HepG2 (cell line): ENCODE measurements at regions not wholly inside any gene's neighbourhood (a gene's known extent, or its start where the extent isn't known, plus 50 kb on each side); places are given as distances from the start of the nearest gene placed in this dataset.
A peak's percentile ranks its signal among the peaks of the same experiment; 100 is the strongest.

Experiments used
- ATAC-seq: fragments of 200-7000 bp; cut with Tn5 transposase; 3 replicates; pipeline ENCODE4 v1.9.1; 2020; ENCODE audit warnings: mild to moderate bottlenecking, moderate library complexity
- BruUV-seq: library from RNA; stranded (reverse); fragments of 400-500 nt; replicated peaks from 2 replicates; lab custom pipeline; 2021; lab: Mats Ljungman, UMichigan
- CTCF ChIA-PET: fragments of 300-600 bp; formaldehyde crosslinking; extraction: SDS; loops from one replicate; lab custom pipeline; 2021; ENCODE audit warnings: low total read pairs, inconsistent platforms, low intra/inter-chr PET ratio; lab: Yijun Ruan, JAX
- POLR2A ChIA-PET: fragments of 350-600 bp; sonication (Branson Sonifier 250); formaldehyde crosslinking; loops from one replicate; lab custom pipeline; 2020; ENCODE audit warnings: antibody characterized with exemption, inconsistent platforms; lab: Yijun Ruan, JAX
- DNase-seq: peaks from one replicate; pipeline ENCODE4 v3.0.0-alpha.2; 2015; ENCODE audit warnings: low spot score
- FAIRE-seq: peaks from 3 replicates; lab custom pipeline; 2011; peaks lifted over from hg19 to GRCh38; lab: Jason Lieb, UNC
- H2AFZ ChIP-seq: one replicate; pipeline ENCODE4 v1.6.1; 2011; ENCODE audit warnings: low read length, inconsistent platforms
- H3K27ac ChIP-seq: fragments of 300-600 bp; 3 replicates; pipeline ENCODE4 v1.8.0; 2011; ENCODE audit warnings: mixed run types, mild to moderate bottlenecking, mixed read lengths, low read length, inconsistent platforms; ENCODE audit not compliant: insufficient read depth; ENCODE audit errors: extremely low read length
- H3K27me3 ChIP-seq, 2 experiments: fragments of 200-600 bp in 1 of 2; 2 replicates in 1 of 2; 3 replicates in 1 of 2; pipeline versions ENCODE4 v1.6.0 to v1.8.0; 2011; ENCODE audit warnings: low read length in 2 of 2, mild to moderate bottlenecking in 2 of 2, moderate library complexity in 2 of 2, inconsistent platforms in 1 of 2; ENCODE audit not compliant: insufficient read depth in 2 of 2, control insufficient read depth in 1 of 2
- H3K36me3 ChIP-seq, 2 experiments: fragments of 200-600 bp in 1 of 2; replicated peaks in 1 of 2; 2 replicates in 1 of 2; 3 replicates in 1 of 2; pipeline versions ENCODE4 v1.5.1 to v1.8.0; 2011; ENCODE audit warnings: low read length in 2 of 2, inconsistent platforms in 1 of 2; ENCODE audit not compliant: insufficient read depth in 2 of 2, control insufficient read depth in 1 of 2
- H3K4me1 ChIP-seq: 2 replicates; pipeline ENCODE4 v1.5.1; 2012; ENCODE audit warnings: low read length, inconsistent platforms; ENCODE audit not compliant: insufficient read depth
- H3K4me2 ChIP-seq: 2 replicates; pipeline ENCODE4 v1.6.0; 2011; ENCODE audit warnings: low read depth, low read length, inconsistent platforms
- H3K4me3 ChIP-seq, 3 experiments: fragments of 200-600 bp in 1 of 3; sonication (generic), shearing (Covaris generic) in 1 of 3; replicated peaks in 1 of 3; 2 replicates each; pipeline ENCODE4 v1.5.1; 2011 to 2016; ENCODE audit warnings: low read length in 3 of 3, inconsistent platforms in 2 of 3, low read depth in 2 of 3, mild to moderate bottlenecking in 2 of 3, control low read depth in 1 of 3, mixed read lengths in 1 of 3; ENCODE audit not compliant: insufficient read depth in 1 of 3
- H3K79me2 ChIP-seq: one replicate; pipeline ENCODE4 v1.6.1; 2011; ENCODE audit warnings: low read length, inconsistent platforms; ENCODE audit not compliant: insufficient read depth
- H3K9ac ChIP-seq: 2 replicates; pipeline ENCODE4 v1.6.0; 2011; ENCODE audit warnings: mild to moderate bottlenecking, low read depth, low read length, inconsistent platforms; ENCODE audit not compliant: insufficient read depth
- H3K9me3 ChIP-seq: 2 replicates; pipeline ENCODE4 v1.5.1; 2012; ENCODE audit warnings: mild to moderate bottlenecking, low read length
- H4K20me1 ChIP-seq: 2 replicates; pipeline ENCODE4 v1.6.0; 2011; ENCODE audit warnings: inconsistent platforms, mild to moderate bottlenecking, low read length, moderate library complexity; ENCODE audit not compliant: insufficient read depth
- CHD4 ChIP-seq: fragments of 200-600 bp; sonication (generic); IDR thresholded peaks from 2 replicates; pipeline ENCODE4 v1.7.0; 2017; ENCODE audit warnings: mild to moderate bottlenecking, low read length, borderline replicate concordance
- LCORL ChIP-seq, 2 experiments: fragments of 450-650 bp in 1 of 2; sonication (generic) in 1 of 2; formaldehyde crosslinking in 1 of 2; IDR thresholded peaks; 2 replicates each; pipeline versions ENCODE4 v1.5.0 to v1.6.1; 2017 to 2020; ENCODE audit warnings: antibody characterized with exemption in 1 of 2, missing genetic modification reagents in 1 of 2
- MAFF ChIP-seq: IDR thresholded peaks from 2 replicates; pipeline ENCODE4 v1.6.1; 2011; ENCODE audit warnings: low read depth, low read length, improper control_type of control experiment
- MAFK ChIP-seq, 2 experiments: IDR thresholded peaks in 1 of 2; conservative IDR thresholded peaks in 1 of 2; 2 replicates each; pipeline ENCODE4 v1.6.1; 2011; ENCODE audit warnings: improper control_type of control experiment in 2 of 2, low read length in 2 of 2
- NFE2L2 ChIP-seq: fragments of 150-350 bp; IDR thresholded peaks from 2 replicates; pipeline ENCODE4 v1.6.1; 2014; ENCODE audit warnings: low read length
- SMAD1 ChIP-seq: sonication (generic); formaldehyde crosslinking; IDR thresholded peaks from 2 replicates; pipeline ENCODE4 v1.4.0; 2020; ENCODE audit warnings: missing genetic modification reagents, low read depth, mild to moderate bottlenecking, borderline replicate concordance
- TAF15 ChIP-seq: fragments of 200-400 bp; formaldehyde crosslinking; IDR thresholded peaks from one replicate; pipeline ENCODE4 v1.6.1; 2018; ENCODE audit warnings: mild to moderate bottlenecking, low read depth, low read length; ENCODE audit not compliant: poor library complexity, severe bottlenecking
- TMF1 ChIP-seq: sonication (generic); formaldehyde crosslinking; IDR thresholded peaks from 2 replicates; pipeline ENCODE4 v1.8.1; 2022; ENCODE audit warnings: low read depth, missing genetic modification reagents
- ZFP82 ChIP-seq: sonication (generic); formaldehyde crosslinking; IDR thresholded peaks from 2 replicates; pipeline ENCODE4 v1.5.1; 2020; ENCODE audit warnings: mild to moderate bottlenecking, missing genetic modification reagents, borderline replicate concordance
- ZNF3 ChIP-seq: IDR thresholded peaks from 2 replicates; pipeline ENCODE4 v1.7.0; 2017; ENCODE audit warnings: inconsistent platforms
- ZNF549 ChIP-seq: sonication (generic); formaldehyde crosslinking; IDR thresholded peaks from 2 replicates; pipeline ENCODE4 v1.5.0; 2020; ENCODE audit warnings: missing genetic modification reagents
- ZNF781 ChIP-seq: sonication (generic); formaldehyde crosslinking; IDR thresholded peaks from 2 replicates; pipeline ENCODE4 v1.5.1; 2020; ENCODE audit warnings: borderline replicate concordance, mild to moderate bottlenecking, missing genetic modification reagents; ENCODE audit errors: not compliant biosample characterization
- ZNF883 ChIP-seq: sonication (generic); formaldehyde crosslinking; IDR thresholded peaks from 2 replicates; pipeline ENCODE4 v1.5.1; 2020; ENCODE audit warnings: mild to moderate bottlenecking, missing genetic modification reagents; ENCODE audit errors: not compliant biosample characterization
- ZSCAN21 ChIP-seq: sonication (generic); formaldehyde crosslinking; IDR thresholded peaks from 2 replicates; pipeline ENCODE4 v1.8.0; 2022; ENCODE audit warnings: mild to moderate bottlenecking, missing genetic modification reagents, moderate library complexity, borderline replicate concordance
- WGBS: methylation state at CpG from one replicate; pipeline ENCODE4 v1.1.6; 2017; ENCODE audit warnings: low lambda C conversion rate; 5-methylcytosine and 5-hydroxymethylcytosine counted together
- in situ Hi-C: cut with HindIII; loops from 2 replicates; pipeline ENCODE4 v1.10.0; 2017; ENCODE audit warnings: low pct_unique_long_range_greater_than_20kb; ENCODE audit not compliant: extremely low pct_ligation_motif_present
- intact Hi-C: fragments of 100-400 bp; cut with micrococcal nuclease; formaldehyde crosslinking; loops from one replicate; pipeline ENCODE4 v1.10.0; 2022; ENCODE audit not compliant: unreplicated experiment
- TF ChIP-seq, protein P1 (sequence below): sonication (generic); formaldehyde crosslinking; IDR thresholded peaks from 2 replicates; pipeline ENCODE4 v1.8.0; 2022; ENCODE audit warnings: mild to moderate bottlenecking, missing genetic modification reagents; ENCODE audit not compliant: insufficient replicate concordance
- TF ChIP-seq, protein P2 (sequence below): IDR thresholded peaks from 2 replicates; pipeline ENCODE4 v1.6.1; 2016; ENCODE audit warnings: mild to moderate bottlenecking
- TF ChIP-seq, protein P3 (sequence below): sonication (generic); formaldehyde crosslinking; IDR thresholded peaks from 2 replicates; pipeline ENCODE4 v1.8.1; 2023; ENCODE audit warnings: missing genetic modification reagents, mild to moderate bottlenecking, borderline replicate concordance
- TF ChIP-seq, protein P4 (sequence below): IDR thresholded peaks from 2 replicates; pipeline ENCODE4 v1.6.1; 2016; ENCODE audit warnings: missing compliant biosample characterization, missing genetic modification reagents, borderline replicate concordance

DNA sequence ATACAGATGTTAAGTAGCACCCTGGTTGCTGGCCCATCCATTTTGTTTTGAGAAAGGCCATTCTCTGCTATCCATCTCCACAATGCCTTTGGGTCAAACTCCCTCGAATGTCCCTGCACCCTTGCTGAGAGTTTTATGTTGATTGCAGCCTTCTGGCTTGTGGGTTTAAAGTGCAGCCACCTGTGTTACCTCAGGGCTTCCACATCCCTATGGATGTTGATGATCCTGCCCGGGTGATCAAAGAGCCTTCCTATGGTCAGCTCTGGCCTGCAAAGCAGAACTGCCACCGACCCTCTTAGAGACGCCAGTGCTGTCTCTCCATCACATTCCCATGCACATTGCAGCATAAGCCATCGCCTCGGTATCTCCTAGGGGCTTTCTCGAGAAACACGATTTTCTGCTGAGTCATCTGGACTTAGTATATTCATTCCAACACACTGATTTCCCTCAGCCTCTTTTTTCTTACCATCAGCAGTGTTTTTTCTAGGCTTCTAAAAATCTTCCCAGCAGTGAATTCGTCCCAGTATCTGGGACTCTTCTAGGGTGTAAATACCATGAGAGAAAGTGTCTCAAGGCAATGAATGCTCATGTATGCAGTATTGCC, 585.7 kb upstream of the TMEM132C start:
- Histone ChIP-seq H3K4me3 (no peak overlapping the region), H3K27me3 (peaks cover 0 to 2% of the 10 kb centered on the region in 2 experiments; a peak in 1 of 5 replicates), H3K4me1 (no peaks in the 10 kb centered on the region), H3K4me2 (no peak overlapping the region), H3K36me3 (no peaks in the 10 kb centered on the region), H2AFZ (no peak overlapping the region), H3K27ac (no peak overlapping the region), H3K9me3 (no peaks in the 10 kb centered on the region), H3K9ac (no peak overlapping the region), H3K79me2 (no peaks in the 10 kb centered on the region), H4K20me1 (no peaks in the 10 kb centered on the region)
- ChIA-PET CTCF (no interaction called here), POLR2A (no interaction called here)
- TF ChIP-seq, protein P1, sequence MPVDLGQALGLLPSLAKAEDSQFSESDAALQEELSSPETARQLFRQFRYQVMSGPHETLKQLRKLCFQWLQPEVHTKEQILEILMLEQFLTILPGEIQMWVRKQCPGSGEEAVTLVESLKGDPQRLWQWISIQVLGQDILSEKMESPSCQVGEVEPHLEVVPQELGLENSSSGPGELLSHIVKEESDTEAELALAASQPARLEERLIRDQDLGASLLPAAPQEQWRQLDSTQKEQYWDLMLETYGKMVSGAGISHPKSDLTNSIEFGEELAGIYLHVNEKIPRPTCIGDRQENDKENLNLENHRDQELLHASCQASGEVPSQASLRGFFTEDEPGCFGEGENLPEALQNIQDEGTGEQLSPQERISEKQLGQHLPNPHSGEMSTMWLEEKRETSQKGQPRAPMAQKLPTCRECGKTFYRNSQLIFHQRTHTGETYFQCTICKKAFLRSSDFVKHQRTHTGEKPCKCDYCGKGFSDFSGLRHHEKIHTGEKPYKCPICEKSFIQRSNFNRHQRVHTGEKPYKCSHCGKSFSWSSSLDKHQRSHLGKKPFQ (CRISPR knock-in tag): no peak
- TF ChIP-seq ZNF549 (CRISPR knock-in tag): no peak
- no peak for TF ChIP-seq ZSCAN21 (CRISPR knock-in tag)
- no peak for TF ChIP-seq LCORL (IDR thresholded peaks at IDR 0.05)
- no peak for TF ChIP-seq LCORL (CRISPR knock-in tag; IDR thresholded peaks at IDR 0.05)
- TF ChIP-seq, protein P2, sequence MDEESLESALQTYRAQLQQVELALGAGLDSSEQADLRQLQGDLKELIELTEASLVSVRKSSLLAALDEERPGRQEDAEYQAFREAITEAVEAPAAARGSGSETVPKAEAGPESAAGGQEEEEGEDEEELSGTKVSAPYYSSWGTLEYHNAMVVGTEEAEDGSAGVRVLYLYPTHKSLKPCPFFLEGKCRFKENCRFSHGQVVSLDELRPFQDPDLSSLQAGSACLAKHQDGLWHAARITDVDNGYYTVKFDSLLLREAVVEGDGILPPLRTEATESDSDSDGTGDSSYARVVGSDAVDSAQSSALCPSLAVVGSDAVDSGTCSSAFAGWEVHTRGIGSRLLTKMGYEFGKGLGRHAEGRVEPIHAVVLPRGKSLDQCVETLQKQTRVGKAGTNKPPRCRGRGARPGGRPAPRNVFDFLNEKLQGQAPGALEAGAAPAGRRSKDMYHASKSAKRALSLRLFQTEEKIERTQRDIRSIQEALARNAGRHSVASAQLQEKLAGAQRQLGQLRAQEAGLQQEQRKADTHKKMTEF (CRISPR knock-in tag): no peak
- TF ChIP-seq, protein P3, sequence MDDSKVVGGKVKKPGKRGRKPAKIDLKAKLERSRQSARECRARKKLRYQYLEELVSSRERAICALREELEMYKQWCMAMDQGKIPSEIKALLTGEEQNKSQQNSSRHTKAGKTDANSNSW (CRISPR knock-in tag): no peak
- TF ChIP-seq MAFK (conservative IDR thresholded peaks at IDR 0.05 in 1 of 2, IDR thresholded peaks at IDR 0.05 in 1 of 2; ENCODE audit: low read length in 2 of 2): peak; percentile 79 to 89
- no peak for TF ChIP-seq TAF15
- TF ChIP-seq TMF1 (CRISPR knock-in tag): no peak
- peak; percentile 84 for TF ChIP-seq MAFF
- TF ChIP-seq, protein P4, sequence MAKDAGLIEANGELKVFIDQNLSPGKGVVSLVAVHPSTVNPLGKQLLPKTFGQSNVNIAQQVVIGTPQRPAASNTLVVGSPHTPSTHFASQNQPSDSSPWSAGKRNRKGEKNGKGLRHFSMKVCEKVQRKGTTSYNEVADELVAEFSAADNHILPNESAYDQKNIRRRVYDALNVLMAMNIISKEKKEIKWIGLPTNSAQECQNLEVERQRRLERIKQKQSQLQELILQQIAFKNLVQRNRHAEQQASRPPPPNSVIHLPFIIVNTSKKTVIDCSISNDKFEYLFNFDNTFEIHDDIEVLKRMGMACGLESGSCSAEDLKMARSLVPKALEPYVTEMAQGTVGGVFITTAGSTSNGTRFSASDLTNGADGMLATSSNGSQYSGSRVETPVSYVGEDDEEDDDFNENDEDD (CRISPR knock-in tag): no peak
- TF ChIP-seq ZNF3 (CRISPR knock-in tag): no peak
- TF ChIP-seq NFE2L2: peak; percentile 86
- no peak for TF ChIP-seq ZFP82 (CRISPR knock-in tag)
- TF ChIP-seq ZNF883: no peak
- TF ChIP-seq CHD4: no peak
- TF ChIP-seq SMAD1 (CRISPR knock-in tag): no peak
- TF ChIP-seq ZNF781 (CRISPR knock-in tag): no peak
- ATAC-seq (no peak), FAIRE-seq (no peak), DNase-seq (no peak)
- in situ Hi-C loops: loop anchor here (25.0 kb wide), 1 partner anchor 569 kb away; no protein-coding TSS in a partner anchor
- 0% methylated on average over 9 of the region's 9 CpGs for WGBS
- no TSS peak for BruUV-seq
- intact Hi-C loops: no loop called here
